ENCODE measurements at regions not wholly inside any gene's neighbourhood (a gene's known extent, or its start where the extent isn't known, plus 50 kb on each side); places are given as distances from the start of the nearest gene placed in this dataset.

DNA sequence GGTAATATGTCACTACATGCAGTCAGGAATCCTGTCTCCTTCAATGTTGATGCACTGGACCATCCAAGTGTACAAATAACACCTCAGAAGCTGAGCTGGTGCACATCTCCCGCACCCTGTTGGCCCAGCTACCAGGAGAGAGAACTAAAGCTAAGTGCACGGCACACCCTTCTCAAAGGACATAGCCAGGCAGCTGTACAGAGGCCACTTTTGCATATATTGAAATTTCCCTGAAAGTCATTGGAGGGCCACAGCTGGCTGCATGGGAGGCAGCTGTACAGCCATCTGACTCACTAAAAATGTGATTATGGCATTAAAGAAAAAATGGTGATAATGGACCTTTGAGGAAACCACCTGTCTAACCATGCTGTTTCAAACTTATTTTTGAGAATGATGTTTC is 441.7 kb downstream of the CBLN2 start:
- Histone ChIP-seq H3K9ac (ENCODE audit: control insufficient read depth, extremely low read depth, insufficient read depth, low read length) (no peak overlapping the region), H3K9me1 (ENCODE audit: control insufficient read depth, extremely low read depth, insufficient read depth, low read length) (no peaks in the 10 kb centered on the region), H3K9me3 (ENCODE audit: control insufficient read depth, low read depth, low read length) (peaks cover 4% of the 10 kb centered on the region), H3K79me2 (ENCODE audit: control insufficient read depth, insufficient read depth, low read length) (no peaks in the 10 kb centered on the region), H3K4me1 (ENCODE audit: control insufficient read depth, extremely low read depth, insufficient read depth, low read length) (no peaks in the 10 kb centered on the region), H3K36me3 (ENCODE audit: control insufficient read depth in 2 of 2, extremely low read depth in 1 of 2, insufficient read depth in 2 of 2, low read length in 2 of 2) (no peaks in the 10 kb centered on the region), H4K20me1 (ENCODE audit: control insufficient read depth, extremely low read depth, insufficient read depth, low read length) (no peaks in the 10 kb centered on the region), H3K4me2 (ENCODE audit: control insufficient read depth, extremely low read depth, insufficient read depth, low read depth, low read length) (no peak overlapping the region), H3K4me3 (ENCODE audit: control insufficient read depth in 2 of 3, extremely low read depth in 1 of 3, insufficient read depth in 2 of 3, low read depth in 1 of 3, low read length in 3 of 3) (no peak overlapping the region), H2AFZ (ENCODE audit: control insufficient read depth, low read length) (no peak overlapping the region), H3K27ac (ENCODE audit: control insufficient read depth, insufficient read depth, low read length) (no peak overlapping the region), H3K27me3 (ENCODE audit: control insufficient read depth, extremely low read depth, insufficient read depth, low read length) (no peaks in the 10 kb centered on the region)
- FAIRE-seq (no peak), DNase-seq (ENCODE audit: low read depth, low spot score) (no peak)
- dilution Hi-C loops (cut with MboI; ENCODE audit: extremely low pct_ligation_motif_present, low sequenced_read_pairs), result no loop called here
- TF ChIP-seq, protein P1, sequence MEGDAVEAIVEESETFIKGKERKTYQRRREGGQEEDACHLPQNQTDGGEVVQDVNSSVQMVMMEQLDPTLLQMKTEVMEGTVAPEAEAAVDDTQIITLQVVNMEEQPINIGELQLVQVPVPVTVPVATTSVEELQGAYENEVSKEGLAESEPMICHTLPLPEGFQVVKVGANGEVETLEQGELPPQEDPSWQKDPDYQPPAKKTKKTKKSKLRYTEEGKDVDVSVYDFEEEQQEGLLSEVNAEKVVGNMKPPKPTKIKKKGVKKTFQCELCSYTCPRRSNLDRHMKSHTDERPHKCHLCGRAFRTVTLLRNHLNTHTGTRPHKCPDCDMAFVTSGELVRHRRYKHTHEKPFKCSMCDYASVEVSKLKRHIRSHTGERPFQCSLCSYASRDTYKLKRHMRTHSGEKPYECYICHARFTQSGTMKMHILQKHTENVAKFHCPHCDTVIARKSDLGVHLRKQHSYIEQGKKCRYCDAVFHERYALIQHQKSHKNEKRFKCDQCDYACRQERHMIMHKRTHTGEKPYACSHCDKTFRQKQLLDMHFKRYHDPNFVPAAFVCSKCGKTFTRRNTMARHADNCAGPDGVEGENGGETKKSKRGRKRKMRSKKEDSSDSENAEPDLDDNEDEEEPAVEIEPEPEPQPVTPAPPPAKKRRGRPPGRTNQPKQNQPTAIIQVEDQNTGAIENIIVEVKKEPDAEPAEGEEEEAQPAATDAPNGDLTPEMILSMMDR (optimal IDR thresholded peaks at IDR 0.05 in 1 of 3, IDR thresholded peaks at IDR 0.05 in 1 of 3, conservative IDR thresholded peaks at IDR 0.05 in 1 of 3; ENCODE audit: extremely low read depth in 1 of 3, insufficient read depth in 2 of 3, low read length in 3 of 3), result no peak
- no peak for TF ChIP-seq EZH2 (IDR thresholded peaks at IDR 0.05; ENCODE audit: low read length)

DNA sequence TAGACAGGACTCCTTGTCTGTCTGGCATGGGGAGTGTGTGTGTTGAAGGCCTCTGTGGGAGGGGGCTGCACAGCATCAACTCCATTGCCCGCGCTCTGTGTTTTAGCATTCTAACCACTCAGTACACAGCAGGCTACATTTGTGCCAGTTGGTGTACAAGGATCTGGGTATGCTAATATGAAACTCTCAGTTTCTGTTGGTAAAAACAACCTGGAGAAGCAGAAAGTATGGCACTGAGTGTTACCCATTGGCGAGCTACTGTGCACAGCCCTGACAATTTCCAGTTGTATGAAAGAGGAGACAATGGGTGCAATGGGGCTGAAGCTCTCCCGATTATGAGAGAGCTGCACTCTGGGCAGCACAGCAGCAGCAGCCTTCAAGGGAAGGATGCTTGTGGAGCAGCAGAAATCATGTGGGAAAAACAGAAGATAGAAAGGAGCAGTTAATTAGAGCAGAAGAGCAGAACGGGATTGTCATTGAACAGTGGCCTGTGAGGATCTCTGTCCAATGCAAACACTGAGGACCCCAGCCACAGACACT is 443.6 kb downstream of the CBLN2 start:
- Histone ChIP-seq H3K9ac (ENCODE audit: control insufficient read depth, extremely low read depth, insufficient read depth, low read length) (no peak overlapping the region), H3K9me1 (ENCODE audit: control insufficient read depth, extremely low read depth, insufficient read depth, low read length) (no peaks in the 10 kb centered on the region), H3K9me3 (ENCODE audit: control insufficient read depth, low read depth, low read length) (peaks cover 4% of the 10 kb centered on the region), H3K79me2 (ENCODE audit: control insufficient read depth, insufficient read depth, low read length) (no peaks in the 10 kb centered on the region), H3K4me3 (ENCODE audit: control insufficient read depth in 2 of 3, extremely low read depth in 1 of 3, insufficient read depth in 2 of 3, low read depth in 1 of 3, low read length in 3 of 3) (no peak overlapping the region), H3K27ac (ENCODE audit: control insufficient read depth, insufficient read depth, low read length) (no peak overlapping the region), H3K27me3 (ENCODE audit: control insufficient read depth, extremely low read depth, insufficient read depth, low read length) (no peaks in the 10 kb centered on the region), H4K20me1 (ENCODE audit: control insufficient read depth, extremely low read depth, insufficient read depth, low read length) (no peaks in the 10 kb centered on the region), H3K36me3 (ENCODE audit: control insufficient read depth in 2 of 2, extremely low read depth in 1 of 2, insufficient read depth in 2 of 2, low read length in 2 of 2) (no peaks in the 10 kb centered on the region), H3K4me2 (ENCODE audit: control insufficient read depth, extremely low read depth, insufficient read depth, low read depth, low read length) (no peak overlapping the region), H3K4me1 (ENCODE audit: control insufficient read depth, extremely low read depth, insufficient read depth, low read length) (no peaks in the 10 kb centered on the region), H2AFZ (ENCODE audit: control insufficient read depth, low read length) (no peak overlapping the region)
- DNase-seq (ENCODE audit: low read depth, low spot score) (no peak), FAIRE-seq (no peak)
- TF ChIP-seq, protein P1 (optimal IDR thresholded peaks at IDR 0.05 in 1 of 3, IDR thresholded peaks at IDR 0.05 in 1 of 3, conservative IDR thresholded peaks at IDR 0.05 in 1 of 3; ENCODE audit: extremely low read depth in 1 of 3, insufficient read depth in 2 of 3, low read length in 3 of 3), result no peak
- TF ChIP-seq EZH2 (IDR thresholded peaks at IDR 0.05; ENCODE audit: low read length), result no peak
- dilution Hi-C loops (cut with MboI; ENCODE audit: extremely low pct_ligation_motif_present, low sequenced_read_pairs), result no loop called here
